Right ventricle myocardium inferior (tissue), 1 donor: ENCODE measurements at regions not wholly inside any gene's neighbourhood (a gene's known extent, or its start where the extent isn't known, plus 50 kb on each side); places are given as distances from the start of the nearest gene placed in this dataset.

ENCODE experiments used
- ATAC-seq: fragments of 200-7000 bp; cut with Tn5 transposase; one replicate; pipeline ENCODE4 v1.9.1; 2020; ENCODE audit warnings: mild to moderate bottlenecking, moderate library complexity
- DNase-seq: peaks from one replicate; pipeline ENCODE4 v3.0.0; 2021; ENCODE audit errors: missing footprints
- intact Hi-C: fragments of 100-400 bp; cut with DNase I; formaldehyde crosslinking; loops from one replicate; pipeline ENCODE4 v1.11.0; 2022
- donor health status: DM: no; HTN: yes; CAD: no; lungs with severe emphysema.

DNA sequence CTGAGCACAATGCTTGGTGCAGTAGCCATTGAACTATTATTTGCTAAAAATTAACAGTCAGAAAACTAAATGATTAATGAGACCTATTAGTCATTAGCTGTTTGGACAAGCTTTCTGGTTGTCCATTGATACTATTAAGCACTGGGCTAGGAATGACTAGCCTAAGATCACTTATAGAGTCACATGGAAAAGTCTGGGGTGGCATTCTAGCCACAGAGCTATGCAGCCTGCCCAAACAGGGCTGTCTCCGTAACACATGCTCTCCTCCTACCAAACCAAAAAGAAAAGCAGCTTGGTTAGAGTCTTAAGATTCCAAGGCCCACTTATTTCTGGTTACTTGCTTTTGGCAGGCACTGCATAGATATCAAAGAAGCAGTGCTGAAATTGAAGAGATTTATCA is 193.5 kb upstream of the NBEA start:
- no peak for ATAC-seq
- intact Hi-C loops = no loop called here

GRCh38 chr13:34749046-34749445 is 193.0 kb upstream of the NBEA start:
- DNase-seq (no peak), ATAC-seq (no peak)
- intact Hi-C loops = no loop called here

More for the DNA sequence above, 193.5 kb upstream of the NBEA start:
- DNase-seq = no peak

DNA sequence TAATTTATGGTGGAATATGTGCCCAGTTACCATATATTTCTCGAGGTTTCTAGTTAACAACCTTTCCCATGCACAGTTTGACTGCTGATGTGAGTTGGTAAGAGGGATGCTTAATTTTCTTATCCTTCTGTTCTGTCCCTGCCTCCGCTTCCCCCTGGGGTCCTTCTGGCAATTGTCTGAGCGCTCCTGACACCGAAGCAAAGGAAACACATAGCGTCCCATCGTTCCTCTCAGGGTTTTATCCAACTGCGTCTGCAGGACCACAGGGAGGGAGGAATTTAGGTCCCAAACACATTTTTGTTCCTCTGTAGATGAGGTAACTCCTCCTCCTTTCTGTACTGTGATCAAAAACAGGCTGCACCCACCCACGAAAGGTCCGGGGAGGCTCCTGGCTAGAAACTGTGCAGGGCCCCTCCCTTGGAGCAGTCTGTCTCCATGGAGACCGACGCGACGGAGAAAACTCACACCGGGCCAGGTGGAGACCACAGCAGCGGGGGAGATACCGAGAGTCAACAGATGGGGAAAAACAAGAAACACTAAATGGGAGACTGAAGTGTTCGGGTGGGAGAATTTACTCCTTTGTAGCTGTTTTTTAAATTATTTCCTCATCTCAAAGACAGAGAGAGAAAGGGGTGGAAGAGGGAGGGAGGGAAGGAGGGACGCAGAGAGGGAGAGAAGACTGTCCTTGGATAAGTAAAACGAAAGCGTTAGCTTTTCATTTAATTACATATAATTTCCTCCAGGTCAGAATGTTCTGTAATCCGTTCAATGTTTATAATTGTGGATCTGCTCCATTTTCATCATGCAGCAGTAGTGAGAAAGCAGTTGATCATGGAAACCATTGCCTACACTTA is 191.8 kb upstream of the NBEA start:
- DNase-seq (no peak), ATAC-seq (peak; percentile 25)
- intact Hi-C loops = no loop called here

DNA sequence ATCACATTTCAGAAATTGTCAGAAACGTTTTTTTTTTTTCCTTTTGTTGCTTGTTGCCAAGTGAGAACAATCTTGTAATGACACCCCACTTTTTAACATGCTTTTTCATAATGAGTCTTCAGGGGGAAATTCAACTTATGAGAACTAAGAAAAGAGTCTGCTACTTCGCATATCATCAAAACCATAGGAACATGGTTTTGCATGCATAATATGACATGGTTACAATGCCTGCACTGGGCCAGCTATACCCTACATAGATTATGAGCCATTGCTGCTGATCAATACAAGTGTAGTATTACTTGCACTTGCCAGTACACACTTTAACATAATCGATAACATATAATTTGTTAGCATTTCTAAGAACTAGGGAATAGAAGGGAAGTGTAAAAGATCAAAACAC is 191.0 kb upstream of the NBEA start:
- intact Hi-C loops = no loop called here
- no peak for DNase-seq
- ATAC-seq = no peak

GRCh38 chr13:34751492-34751891 is 190.6 kb upstream of the NBEA start:
- intact Hi-C loops = no loop called here

GRCh38 chr13:34752283-34752960 is 189.6 kb upstream of the NBEA start:
- ATAC-seq (no peak), DNase-seq (no peak)
- intact Hi-C loops = no loop called here

More at GRCh38 chr13:34751492-34751891, 190.6 kb upstream of the NBEA start:
- ATAC-seq (no peak), DNase-seq (no peak)

DNA sequence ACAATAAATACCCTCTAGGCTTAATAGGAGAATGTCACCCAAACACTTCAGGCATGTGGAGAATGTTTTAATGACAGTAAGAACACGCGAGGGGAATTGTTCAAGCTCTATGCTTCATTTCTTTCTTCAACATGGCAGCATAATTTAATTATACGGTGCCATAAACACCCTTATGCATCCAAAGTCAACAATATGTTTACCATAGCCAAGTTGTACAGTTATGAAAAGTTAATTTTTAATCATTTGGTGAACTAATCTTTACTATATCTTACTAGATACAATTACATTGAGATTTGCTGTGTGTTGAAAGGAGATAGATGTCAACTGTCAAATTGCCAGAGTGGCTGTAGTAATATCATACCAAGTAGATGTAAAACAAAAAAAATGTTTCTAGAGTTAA is 185.9 kb upstream of the NBEA start:
- no peak for DNase-seq
- intact Hi-C loops = no loop called here
- no peak for ATAC-seq

DNA sequence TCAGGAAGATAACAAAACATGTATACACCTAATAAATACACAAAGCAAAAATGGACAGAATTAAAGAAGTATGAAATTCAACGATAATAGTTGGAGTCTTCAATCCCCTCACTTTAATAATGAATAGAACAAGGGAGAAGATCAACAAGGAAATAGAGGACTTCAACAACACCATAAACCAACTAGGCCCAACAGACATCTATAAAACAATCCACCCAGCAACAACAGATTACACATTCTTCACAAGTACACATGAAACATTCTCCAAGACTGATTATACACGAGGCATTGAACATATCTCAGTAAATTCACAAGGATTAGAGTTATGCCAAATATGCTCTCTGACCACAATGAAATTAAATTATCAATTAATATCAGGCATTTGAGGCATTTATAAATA is 185.5 kb upstream of the NBEA start:
- no peak for DNase-seq
- ATAC-seq = no peak
- intact Hi-C loops = no loop called here

GRCh38 chr13:34757441-34757840 is 184.6 kb upstream of the NBEA start:
- no peak for ATAC-seq
- DNase-seq = no peak
- intact Hi-C loops = no loop called here

GRCh38 chr13:34758628-34759027 is 183.4 kb upstream of the NBEA start:
- DNase-seq (no peak), ATAC-seq (no peak)
- intact Hi-C loops = no loop called here

DNA sequence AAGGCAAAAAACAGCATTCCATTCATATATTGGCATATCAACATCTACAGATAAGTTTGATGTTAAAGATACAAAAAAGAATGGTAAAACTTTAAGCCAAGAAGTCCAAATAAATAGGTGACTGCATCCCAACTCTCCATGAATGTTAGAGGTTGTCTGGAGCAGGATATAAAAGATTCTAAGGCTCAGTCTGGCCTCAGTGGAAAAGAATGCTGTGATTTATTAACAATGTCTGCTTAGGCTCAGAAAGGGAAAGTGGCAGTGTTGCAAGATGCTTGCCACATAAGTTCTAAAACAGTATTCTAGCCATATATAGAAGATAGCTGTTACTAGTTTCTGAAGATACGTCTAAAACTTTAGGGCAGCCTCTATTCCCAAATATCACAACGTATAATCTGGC is 179.8 kb upstream of the NBEA start:
- no peak for ATAC-seq
- intact Hi-C loops = no loop called here

GRCh38 chr13:34764246-34764645 is 177.8 kb upstream of the NBEA start:
- DNase-seq (no peak), ATAC-seq (no peak)
- intact Hi-C loops = no loop called here

More for the DNA sequence above, 179.8 kb upstream of the NBEA start:
- DNase-seq = no peak

GRCh38 chr13:34765446-34766180 is 176.5 kb upstream of the NBEA start:
- no peak for ATAC-seq
- intact Hi-C loops = no loop called here
- DNase-seq = no peak

DNA sequence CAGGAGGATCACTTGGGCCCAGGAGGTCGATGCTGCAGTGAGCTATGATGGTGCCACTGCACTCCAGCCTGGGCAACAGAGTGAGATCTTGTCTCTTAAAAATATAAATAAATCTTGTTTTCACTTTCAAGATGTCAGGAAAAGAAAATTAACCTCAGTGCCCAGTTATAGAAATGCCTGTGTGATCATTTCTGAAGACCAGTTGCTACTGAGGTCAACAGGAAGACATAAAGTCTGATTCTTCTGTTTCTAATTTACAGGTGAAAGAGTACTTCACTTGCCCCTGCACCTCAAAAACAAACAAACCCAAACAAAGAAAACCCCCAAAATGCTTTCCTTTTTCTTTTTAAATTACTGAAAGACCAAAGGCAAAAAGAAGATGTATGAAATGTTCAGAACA is 174.3 kb upstream of the NBEA start:
- no peak for DNase-seq
- intact Hi-C loops = no loop called here

DNA sequence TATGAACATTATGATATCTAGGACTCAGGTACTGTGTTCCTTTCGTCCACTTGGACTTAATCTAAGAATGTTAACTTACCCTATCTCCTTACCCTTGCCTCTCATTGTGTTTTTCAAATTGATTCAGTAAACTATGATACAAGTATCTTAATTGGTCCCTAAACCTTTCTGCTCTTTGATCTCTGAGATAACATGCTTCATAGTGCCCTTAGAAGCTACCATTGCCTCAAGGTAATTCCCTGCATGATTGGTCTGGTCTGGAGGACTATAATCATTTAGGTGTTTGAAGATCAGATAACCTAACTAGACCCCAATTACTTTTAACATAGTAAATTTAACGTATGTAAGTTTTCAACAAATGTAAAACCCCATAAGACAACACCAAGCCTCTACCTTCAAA is 169.9 kb upstream of the NBEA start:
- intact Hi-C loops = no loop called here

More for the DNA sequence above, 174.3 kb upstream of the NBEA start:
- ATAC-seq = no peak

DNA sequence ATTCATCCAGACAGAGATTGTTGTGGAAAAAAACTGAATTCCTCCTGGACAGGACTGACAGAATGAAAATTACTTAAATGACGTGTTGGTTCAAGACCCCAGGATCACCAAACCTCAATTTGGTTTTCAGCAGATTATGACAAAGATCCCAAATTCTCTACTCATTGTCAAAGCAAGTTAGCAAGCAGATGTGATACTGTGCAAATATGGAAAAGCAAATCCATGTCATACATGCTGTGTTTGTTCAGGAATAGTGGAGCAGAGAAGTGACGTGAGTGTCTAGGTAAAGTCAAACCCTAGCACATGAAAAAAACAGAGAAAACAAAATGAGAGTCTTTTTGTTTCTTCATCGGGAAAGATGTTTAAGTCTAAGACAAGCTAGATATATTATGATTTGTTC is 169.2 kb upstream of the NBEA start:
- ATAC-seq (no peak), DNase-seq (no peak)
- intact Hi-C loops = no loop called here

More for the DNA sequence above, 169.9 kb upstream of the NBEA start:
- no peak for DNase-seq
- no peak for ATAC-seq

- ATAC-seq = peak; percentile 64
- intact Hi-C loops = no loop called here
- DNase-seq = no peak
Measured at GRCh38 chr13:34776390-34776981, 165.6 kb upstream of the NBEA start.

DNA sequence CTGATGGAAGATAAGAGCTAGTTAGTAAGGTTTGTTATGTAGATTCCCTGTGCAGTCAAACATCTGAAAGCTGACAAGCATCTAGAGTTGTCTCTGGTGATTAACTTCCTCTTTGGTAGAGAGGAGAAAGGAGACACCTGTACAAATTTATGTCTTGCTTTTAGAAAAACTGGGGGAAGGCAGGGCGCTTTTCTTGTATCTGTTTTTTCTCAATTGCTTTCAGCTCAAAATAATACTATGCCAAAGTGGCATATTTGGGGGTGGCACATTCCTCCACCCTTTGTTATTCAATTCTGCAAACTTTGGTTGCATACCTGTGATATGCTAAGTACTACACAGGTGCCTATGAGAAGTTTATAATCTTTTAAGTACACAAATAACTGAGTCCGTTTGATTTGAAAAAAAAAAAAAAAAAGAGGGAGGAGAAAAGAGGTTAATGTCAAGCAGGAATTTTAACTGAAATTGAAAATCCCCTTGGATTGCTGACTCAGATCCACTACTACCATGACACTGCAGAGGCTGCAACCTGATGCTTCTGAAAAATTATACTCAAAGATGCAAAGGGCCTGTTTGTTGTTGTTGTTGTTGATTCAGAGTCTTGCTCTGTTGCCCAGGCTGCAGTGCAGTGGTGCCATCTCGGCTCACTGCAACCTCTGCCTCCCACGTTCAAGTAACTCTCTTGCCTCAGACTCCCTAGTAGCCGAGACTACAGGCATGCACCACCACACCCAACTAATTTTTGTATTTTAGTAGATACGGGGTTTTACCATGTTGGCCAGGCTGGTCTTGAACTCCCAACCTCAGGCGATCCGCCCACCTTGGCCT is 164.8 kb upstream of the NBEA start:
- intact Hi-C loops = no loop called here
- DNase-seq (no peak), ATAC-seq (no peak)

DNA sequence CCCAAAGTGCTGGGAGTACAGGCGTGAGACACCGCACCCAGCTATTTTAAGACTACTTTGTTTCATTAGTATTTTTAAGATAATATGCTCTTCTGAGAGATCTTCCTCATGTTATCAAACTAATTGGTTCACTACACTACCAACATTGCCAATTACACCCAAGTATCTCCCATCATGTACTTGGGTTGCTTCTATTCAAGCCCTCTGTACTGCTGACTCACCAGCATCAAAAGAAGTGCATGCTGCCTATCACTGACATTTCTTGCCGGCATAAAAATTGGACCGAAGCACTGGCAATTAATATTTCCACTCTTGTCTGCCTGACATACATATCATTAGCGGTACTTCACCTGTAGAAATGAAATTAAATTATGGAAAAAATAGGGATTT is 164.2 kb upstream of the NBEA start:
- no peak for DNase-seq
- intact Hi-C loops = no loop called here
- no peak for ATAC-seq
